ENCODE measurements at regions not wholly inside any gene's neighbourhood (a gene's known extent, or its start where the extent isn't known, plus 50 kb on each side); places are given as distances from the start of the nearest gene placed in this dataset.

GRCh38 chr4:123162859-123163258 is 233.7 kb upstream of the SPRY1 start:
- TF ChIP-seq CTCF (IDR thresholded peaks at IDR 0.05 in 2 of 3, conservative IDR thresholded peaks at IDR 0.05 in 1 of 3; ENCODE audit: control insufficient read depth in 2 of 3, extremely low read depth in 1 of 3, insufficient read depth in 1 of 3, low read depth in 3 of 3, low read length in 3 of 3): no peak
- TF ChIP-seq CEBPB (IDR thresholded peaks at IDR 0.05; ENCODE audit: borderline replicate concordance in 1 of 2, low read depth in 2 of 2, low read length in 2 of 2): no peak
- no peak for TF ChIP-seq IRF3 (IDR thresholded peaks at IDR 0.05)
- TF ChIP-seq RCOR1 (conservative IDR thresholded peaks at IDR 0.05; ENCODE audit: low read depth, low read length): no peak
- no peak for TF ChIP-seq MAX (IDR thresholded peaks at IDR 0.05; ENCODE audit: low read depth, low read length)
- TF ChIP-seq CBX3 (IDR thresholded peaks at IDR 0.05; ENCODE audit: borderline replicate concordance, low read depth): no peak
- no peak for TF ChIP-seq USF2 (IDR thresholded peaks at IDR 0.05; ENCODE audit: borderline replicate concordance, low read depth, low read length)
- TF ChIP-seq NFYB (IDR thresholded peaks at IDR 0.05; ENCODE audit: insufficient read depth, low read depth, low read length): no peak
- no peak for TF ChIP-seq POLR2AphosphoS5 (IDR thresholded peaks at IDR 0.05; ENCODE audit: low read length)
